Endothelial cell of umbilical vein (primary cell): ENCODE measurements at regions not wholly inside any gene's neighbourhood (a gene's known extent, or its start where the extent isn't known, plus 50 kb on each side); places are given as distances from the start of the nearest gene placed in this dataset.

Experiments used
- BruUV-seq: library from RNA; stranded (reverse); fragments of 400-500 nt; replicated peaks from 2 replicates; lab custom pipeline; 2021; lab: Mats Ljungman, UMichigan
- CTCF ChIA-PET: fragments of 300-600, 350-600 bp; sonication (Branson Sonifier 250); formaldehyde crosslinking; loops from one replicate; lab custom pipeline; 2021; ENCODE audit warnings: antibody characterized with exemption, inconsistent platforms; lab: Charles Lee
- POLR2A ChIA-PET: fragments of 300-600, 350-600 bp; sonication (Branson Sonifier 250); formaldehyde crosslinking; loops from one replicate; lab custom pipeline; 2021; ENCODE audit warnings: antibody characterized with exemption, inconsistent platforms; lab: Charles Lee
- DNase-seq: peaks from one replicate; pipeline ENCODE4 v3.0.0-alpha.2; 2011; ENCODE audit warnings: low read depth, low spot score
- FAIRE-seq: peaks from 2 replicates; lab custom pipeline; 2011; peaks lifted over from hg19 to GRCh38; lab: Jason Lieb, UNC
- H2AFZ ChIP-seq: 2 replicates; pipeline ENCODE4 v1.6.0; 2012; ENCODE audit warnings: low read depth, low read length, control low read depth, inconsistent platforms
- H3K27ac ChIP-seq: 2 replicates; pipeline ENCODE4 v1.5.1; 2011; ENCODE audit warnings: low read depth, mild to moderate bottlenecking, control low read depth, low read length, moderate library complexity; ENCODE audit not compliant: insufficient read depth
- H3K27me3 ChIP-seq, 2 experiments: 2 replicates each; pipeline versions ENCODE4 v1.6.0 to v1.6.1; 2011; ENCODE audit warnings: low read length in 2 of 2, mixed read lengths in 1 of 2; ENCODE audit not compliant: control insufficient read depth in 2 of 2, insufficient read depth in 2 of 2
- H3K36me3 ChIP-seq, 2 experiments: 2 replicates in 1 of 2; 3 replicates in 1 of 2; pipeline ENCODE4 v1.5.1; 2011; ENCODE audit warnings: low read length in 2 of 2, mild to moderate bottlenecking in 1 of 2, moderate library complexity in 1 of 2; ENCODE audit not compliant: control insufficient read depth in 2 of 2, insufficient read depth in 2 of 2; ENCODE audit errors: extremely low read depth in 1 of 2
- H3K4me1 ChIP-seq: 3 replicates; pipeline ENCODE4 v1.5.1; 2011; ENCODE audit warnings: mild to moderate bottlenecking, low read length; ENCODE audit not compliant: control insufficient read depth, insufficient read depth; ENCODE audit errors: extremely low read depth
- H3K4me2 ChIP-seq: 2 replicates; pipeline ENCODE4 v1.6.1; 2011; ENCODE audit warnings: low read length, control low read depth, mixed read lengths; ENCODE audit not compliant: insufficient read depth
- H3K4me3 ChIP-seq, 3 experiments: fragments of 200-600 bp in 1 of 3; sonication (generic), shearing (Covaris generic) in 1 of 3; replicated peaks in 1 of 3; 2 replicates each; pipeline ENCODE4 v1.5.1; 2011 to 2016; ENCODE audit warnings: control low read depth in 3 of 3, low read length in 3 of 3, mild to moderate bottlenecking in 2 of 3, inconsistent platforms in 1 of 3, low read depth in 1 of 3, moderate library complexity in 1 of 3; ENCODE audit not compliant: insufficient read depth in 1 of 3
- H3K79me2 ChIP-seq: 2 replicates; pipeline ENCODE4 v1.6.0; 2012; ENCODE audit warnings: low read length, inconsistent platforms; ENCODE audit not compliant: control insufficient read depth, insufficient read depth
- H3K9ac ChIP-seq: replicated peaks from 2 replicates; pipeline ENCODE3; 2011; ENCODE audit warnings: low read length, control low read depth; ENCODE audit not compliant: insufficient read depth; ENCODE audit errors: extremely low read depth
- H3K9me1 ChIP-seq: replicated peaks from 3 replicates; pipeline ENCODE4 v1.6.0; 2011; ENCODE audit warnings: mild to moderate bottlenecking, low read length; ENCODE audit not compliant: control insufficient read depth, insufficient read depth; ENCODE audit errors: extremely low read depth
- H3K9me3 ChIP-seq: replicated peaks from 2 replicates; pipeline ENCODE4 v1.5.1; 2012; ENCODE audit warnings: low read length, inconsistent platforms; ENCODE audit not compliant: control insufficient read depth, insufficient read depth
- H4K20me1 ChIP-seq: replicated peaks from 2 replicates; pipeline ENCODE3; 2011; ENCODE audit warnings: mild to moderate bottlenecking, low read length; ENCODE audit not compliant: control insufficient read depth, insufficient read depth; ENCODE audit errors: extremely low read depth
- CTCF ChIP-seq, 2 donors: IDR thresholded peaks; 1 replicate in 1 of 2; 2 replicates in 1 of 2; pipeline ENCODE4 v1.5.1; 2011; ENCODE audit warnings: low read length in 2 of 2, mild to moderate bottlenecking in 2 of 2, moderate library complexity in 2 of 2, control low read depth in 1 of 2, inconsistent platforms in 1 of 2, low read depth in 1 of 2; ENCODE audit not compliant: insufficient read depth in 1 of 2; ENCODE audit errors: extremely low read depth in 1 of 2
- EZH2 ChIP-seq: IDR thresholded peaks from 2 replicates; pipeline ENCODE4 v1.6.1; 2012; ENCODE audit warnings: borderline replicate concordance, low read depth, mild to moderate bottlenecking, moderate library complexity, low read length, inconsistent platforms; ENCODE audit not compliant: severe bottlenecking
- FOS ChIP-seq: IDR thresholded peaks from 2 replicates; pipeline ENCODE4 v1.6.1; 2011; ENCODE audit warnings: mild to moderate bottlenecking, low read length, moderate library complexity, borderline replicate concordance; ENCODE audit not compliant: insufficient read depth
- GATA2 ChIP-seq: IDR thresholded peaks from 2 replicates; pipeline ENCODE4 v1.7.0; 2011; ENCODE audit warnings: low read depth, mild to moderate bottlenecking, moderate library complexity, mixed read lengths, low read length; ENCODE audit not compliant: insufficient read length, insufficient read depth
- JUN ChIP-seq: IDR thresholded peaks from 2 replicates; pipeline ENCODE4 v1.6.1; 2011; ENCODE audit warnings: borderline replicate concordance, low read depth; ENCODE audit not compliant: insufficient read length, insufficient read depth
- MYC ChIP-seq: IDR thresholded peaks from one replicate; pipeline ENCODE4 v1.6.1; 2011; ENCODE audit warnings: mild to moderate bottlenecking, low read depth, low read length
- POLR2A ChIP-seq: IDR thresholded peaks from 2 replicates; pipeline ENCODE4 v1.6.1; 2012; ENCODE audit warnings: low read depth, mild to moderate bottlenecking, control low read depth, low read length
- POLR2AphosphoS5 ChIP-seq: IDR thresholded peaks from 2 replicates; pipeline ENCODE4 v1.6.1; 2012; ENCODE audit warnings: low read depth, mild to moderate bottlenecking, control low read depth, low read length, moderate library complexity; ENCODE audit not compliant: insufficient read depth
- dilution Hi-C: fragments of 300-500 bp; cut with MboI; formaldehyde crosslinking; loops from one replicate; pipeline ENCODE4 v1.15.0; 2019; ENCODE audit warnings: low sequenced_read_pairs; ENCODE audit not compliant: extremely low pct_ligation_motif_present
- intact Hi-C: fragments of 100-400 bp; cut with micrococcal nuclease; formaldehyde crosslinking; loops from one replicate; pipeline ENCODE4 v1.10.0; 2022
- TF ChIP-seq, protein P1 (sequence below): IDR thresholded peaks from 2 replicates; pipeline ENCODE4 v1.6.1; 2011; ENCODE audit not compliant: insufficient read depth, insufficient read length

- TF ChIP-seq CTCF (IDR thresholded peaks at IDR 0.05; ENCODE audit: extremely low read depth in 1 of 2, insufficient read depth in 1 of 2, low read depth in 1 of 2, low read length in 2 of 2): no peak
- TF ChIP-seq POLR2AphosphoS5: no peak
- no peak for TF ChIP-seq GATA2
- TF ChIP-seq JUN: no peak
- TF ChIP-seq MYC: no peak
- TF ChIP-seq, protein P1, sequence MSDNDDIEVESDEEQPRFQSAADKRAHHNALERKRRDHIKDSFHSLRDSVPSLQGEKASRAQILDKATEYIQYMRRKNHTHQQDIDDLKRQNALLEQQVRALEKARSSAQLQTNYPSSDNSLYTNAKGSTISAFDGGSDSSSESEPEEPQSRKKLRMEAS: no peak
- no peak for TF ChIP-seq EZH2
- no peak for TF ChIP-seq FOS
- no peak for TF ChIP-seq POLR2A
- no peaks in the 10 kb centered on the region for H3K9me3 ChIP-seq
- DNase-seq (no peak), FAIRE-seq (no peak)
- ChIA-PET POLR2A (no interaction called here), CTCF (no interaction called here)
- no peak overlapping the region for H3K27ac ChIP-seq
- H3K4me3 ChIP-seq: no peak overlapping the region
- H2AFZ ChIP-seq: no peak overlapping the region
- dilution Hi-C loops: no loop called here
- H3K4me2 ChIP-seq: no peak overlapping the region
- H3K27me3 ChIP-seq: no peaks in the 10 kb centered on the region
- no TSS peak for BruUV-seq
- intact Hi-C loops: no loop called here
- no peak overlapping the region for H3K9ac ChIP-seq
- H4K20me1 ChIP-seq: no peaks in the 10 kb centered on the region
- H3K4me1 ChIP-seq: no peaks in the 10 kb centered on the region
- H3K36me3 ChIP-seq: no peaks in the 10 kb centered on the region
- no peaks in the 10 kb centered on the region for H3K9me1 ChIP-seq
- no peaks in the 10 kb centered on the region for H3K79me2 ChIP-seq
Observed at GRCh38 chr1:30509670-30510069, 213.7 kb downstream of the MATN1 start.
